ENCODE measurements at regions not wholly inside any gene's neighbourhood (a gene's known extent, or its start where the extent isn't known, plus 50 kb on each side); places are given as distances from the start of the nearest gene placed in this dataset.

- 66% methylated on average over 2 of the region's 2 CpGs for WGBS (ENCODE audit: insufficient coverage)
- no peaks in the 10 kb centered on the region for H3K4me1 ChIP-seq (ENCODE audit: control insufficient read depth, insufficient read depth, low read length)
- intact Hi-C loops (cut with micrococcal nuclease) = no loop called here
- Mint-ChIP-seq H3K27ac (no peak overlapping the region), H3K4me1 (no peaks in the 10 kb centered on the region), H3K4me3 (no peak overlapping the region), H3K9me3 (peaks cover 7% of the 10 kb centered on the region in 2 donors), H3K36me3 (no peaks in the 10 kb centered on the region), H3K27me3 (ENCODE audit: low read depth in 2 of 2) (no peaks in the 10 kb centered on the region)
- H3K27me3 ChIP-seq (ENCODE audit: control insufficient read depth, insufficient read depth, low read length) = no peaks in the 10 kb centered on the region
- TF ChIP-seq CTCF (IDR thresholded peaks at IDR 0.05) = no peak
- H3K27ac ChIP-seq (ENCODE audit: low read length) = no peak overlapping the region
- DNase-seq (no peak), ATAC-seq (no peak)
- no peaks in the 10 kb centered on the region for H3K36me3 ChIP-seq (ENCODE audit: control insufficient read depth, insufficient read depth, low read length)
- H3K9me3 ChIP-seq (ENCODE audit: control insufficient read depth, insufficient read depth, low read length) = no peaks in the 10 kb centered on the region
- no peak overlapping the region for H3K4me3 ChIP-seq (ENCODE audit: low read length)
Observed at GRCh38 chr18:4831127-4831526, 365.9 kb downstream of the AKAIN1 start.

- no peak for ATAC-seq
- DNase-seq = no peak
- no peaks in the 10 kb centered on the region for H3K36me3 ChIP-seq (ENCODE audit: control insufficient read depth, insufficient read depth, low read length)
- no peak for TF ChIP-seq CTCF (IDR thresholded peaks at IDR 0.05)
- no peak overlapping the region for H3K27ac ChIP-seq (ENCODE audit: low read length)
- H3K9me3 ChIP-seq (ENCODE audit: control insufficient read depth, insufficient read depth, low read length) = peaks cover 3% of the 10 kb centered on the region
- peaks cover 19 to 24% of the 10 kb centered on the region in 2 donors for H3K9me3 Mint-ChIP-seq
- intact Hi-C loops (cut with micrococcal nuclease) = no loop called here
- H3K27me3 ChIP-seq (ENCODE audit: control insufficient read depth, insufficient read depth, low read length) = no peaks in the 10 kb centered on the region
- no peaks in the 10 kb centered on the region for H3K4me1 Mint-ChIP-seq
- no peak overlapping the region for H3K4me3 Mint-ChIP-seq
- H3K4me1 ChIP-seq (ENCODE audit: control insufficient read depth, insufficient read depth, low read length) = no peaks in the 10 kb centered on the region
- 91% methylated on average over 3 of the region's 3 CpGs for WGBS (ENCODE audit: insufficient coverage)
- no peaks in the 10 kb centered on the region for H3K27me3 Mint-ChIP-seq (ENCODE audit: low read depth in 2 of 2)
- H3K27ac Mint-ChIP-seq = no peak overlapping the region
- H3K36me3 Mint-ChIP-seq = no peaks in the 10 kb centered on the region
- H3K4me3 ChIP-seq (ENCODE audit: low read length) = no peak overlapping the region
Observed at GRCh38 chr18:4823091-4823490, 368.0 kb upstream of the DLGAP1 start.

- 79% methylated on average over 2 of the region's 2 CpGs for WGBS (ENCODE audit: insufficient coverage)
- Mint-ChIP-seq H3K36me3 (no peaks in the 10 kb centered on the region), H3K4me3 (no peak overlapping the region), H3K27me3 (ENCODE audit: low read depth in 2 of 2) (no peaks in the 10 kb centered on the region), H3K9me3 (peaks cover 19 to 27% of the 10 kb centered on the region in 2 donors), H3K27ac (no peak overlapping the region), H3K4me1 (no peaks in the 10 kb centered on the region)
- Histone ChIP-seq H3K4me3 (ENCODE audit: low read length) (no peak overlapping the region), H3K27me3 (ENCODE audit: control insufficient read depth, insufficient read depth, low read length) (no peaks in the 10 kb centered on the region), H3K27ac (ENCODE audit: low read length) (no peak overlapping the region), H3K4me1 (ENCODE audit: control insufficient read depth, insufficient read depth, low read length) (no peaks in the 10 kb centered on the region), H3K36me3 (ENCODE audit: control insufficient read depth, insufficient read depth, low read length) (no peaks in the 10 kb centered on the region), H3K9me3 (ENCODE audit: control insufficient read depth, insufficient read depth, low read length) (peaks cover 3% of the 10 kb centered on the region)
- no peak for TF ChIP-seq CTCF (IDR thresholded peaks at IDR 0.05)
- DNase-seq = no peak
- intact Hi-C loops (cut with micrococcal nuclease) = no loop called here
- ATAC-seq = no peak
Observed at GRCh38 chr18:4821801-4822200, 366.7 kb upstream of the DLGAP1 start.

GRCh38 chr18:4817665-4818064 is 362.6 kb upstream of the DLGAP1 start:
- DNase-seq (no peak), ATAC-seq (no peak)
- Mint-ChIP-seq H3K27ac (no peak overlapping the region), H3K9me3 (peaks cover 11 to 17% of the 10 kb centered on the region in 2 donors), H3K27me3 (ENCODE audit: low read depth in 2 of 2) (no peaks in the 10 kb centered on the region), H3K4me3 (no peak overlapping the region), H3K36me3 (no peaks in the 10 kb centered on the region), H3K4me1 (no peaks in the 10 kb centered on the region)
- no peaks in the 10 kb centered on the region for H3K27me3 ChIP-seq (ENCODE audit: control insufficient read depth, insufficient read depth, low read length)
- WGBS (ENCODE audit: insufficient coverage) = 63% methylated on average over 1 of the region's 1 CpG
- H3K27ac ChIP-seq (ENCODE audit: low read length) = no peak overlapping the region
- no peaks in the 10 kb centered on the region for H3K36me3 ChIP-seq (ENCODE audit: control insufficient read depth, insufficient read depth, low read length)
- intact Hi-C loops (cut with micrococcal nuclease) = no loop called here
- no peak overlapping the region for H3K4me3 ChIP-seq (ENCODE audit: low read length)
- TF ChIP-seq CTCF (IDR thresholded peaks at IDR 0.05) = no peak
- peaks cover 3% of the 10 kb centered on the region for H3K9me3 ChIP-seq (ENCODE audit: control insufficient read depth, insufficient read depth, low read length)
- H3K4me1 ChIP-seq (ENCODE audit: control insufficient read depth, insufficient read depth, low read length) = no peaks in the 10 kb centered on the region

Data from natural killer cell (primary cell).